ENCODE measurements at regions not wholly inside any gene's neighbourhood (a gene's known extent, or its start where the extent isn't known, plus 50 kb on each side); places are given as distances from the start of the nearest gene placed in this dataset.

- TF ChIP-seq CTCF (IDR thresholded peaks at IDR 0.05; ENCODE audit: insufficient read depth, low read depth, low read length) (no peak), EZH2 (IDR thresholded peaks at IDR 0.05; ENCODE audit: insufficient read depth, low read length) (no peak)
Measured at GRCh38 chr20:60091305-60091704, 133.1 kb downstream of the CDH26 start.

All from astrocyte (in vitro differentiated cells and primary cell).